ENCODE measurements at regions not wholly inside any gene's neighbourhood (a gene's known extent, or its start where the extent isn't known, plus 50 kb on each side); places are given as distances from the start of the nearest gene placed in this dataset.
"Not testable (repeated sequence)": the region's sequence is repeated elsewhere in the genome, so short reads cannot be mapped to it uniquely, and the experiment has no call there.

- DNase-seq, result no peak
Measured at GRCh38 chr14:40340708-40341107, 908.5 kb upstream of the FBXO33 start.

DNA sequence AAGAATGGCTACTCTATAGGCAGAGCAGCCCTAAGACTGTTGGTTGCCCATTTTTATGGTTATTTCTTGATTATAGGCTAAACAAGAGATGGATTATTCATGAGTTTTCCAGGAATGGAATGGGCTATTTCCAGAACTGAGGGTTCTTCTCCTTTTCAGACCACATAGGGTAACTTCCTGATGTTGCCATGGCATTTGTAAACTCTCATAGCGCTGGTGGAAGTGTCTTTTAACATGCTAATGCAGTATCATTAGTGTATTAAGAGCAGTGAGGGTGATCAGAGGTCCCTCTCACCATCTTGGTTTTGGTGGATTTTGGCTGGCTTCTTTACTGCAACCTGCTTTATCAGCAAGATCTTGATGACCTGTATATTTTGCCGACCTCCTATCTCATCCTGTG, 904.6 kb upstream of the FBXO33 start:
- DNase-seq, result no peak

- not testable (repeated sequence) for DNase-seq
Measured at GRCh38 chr14:40326519-40326918, 894.3 kb upstream of the FBXO33 start.

- DNase-seq, result no peak
Measured at GRCh38 chr14:40318211-40318719, 886.0 kb upstream of the FBXO33 start.

DNA sequence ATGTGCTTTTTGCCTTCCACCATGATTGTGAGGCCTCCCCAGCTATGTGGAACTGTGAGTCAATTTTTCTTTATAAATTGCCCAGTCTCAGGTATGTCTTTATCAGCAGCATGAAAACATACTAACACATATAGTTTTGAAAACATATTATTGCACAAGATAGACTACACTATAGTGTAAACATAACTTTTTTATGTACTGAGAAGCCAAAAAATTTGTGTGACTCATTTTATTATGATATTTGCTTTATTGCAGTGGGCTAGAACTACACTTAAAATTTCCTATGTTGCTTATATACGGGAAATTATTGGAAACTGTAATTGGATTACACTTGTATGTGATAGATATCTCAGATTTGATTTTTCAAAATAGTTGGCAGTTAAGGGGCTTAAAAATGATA, 885.5 kb upstream of the FBXO33 start:
- DNase-seq, result no peak

- no peak for DNase-seq
Measured at GRCh38 chr14:40312296-40312695, 880.1 kb upstream of the FBXO33 start.

DNA sequence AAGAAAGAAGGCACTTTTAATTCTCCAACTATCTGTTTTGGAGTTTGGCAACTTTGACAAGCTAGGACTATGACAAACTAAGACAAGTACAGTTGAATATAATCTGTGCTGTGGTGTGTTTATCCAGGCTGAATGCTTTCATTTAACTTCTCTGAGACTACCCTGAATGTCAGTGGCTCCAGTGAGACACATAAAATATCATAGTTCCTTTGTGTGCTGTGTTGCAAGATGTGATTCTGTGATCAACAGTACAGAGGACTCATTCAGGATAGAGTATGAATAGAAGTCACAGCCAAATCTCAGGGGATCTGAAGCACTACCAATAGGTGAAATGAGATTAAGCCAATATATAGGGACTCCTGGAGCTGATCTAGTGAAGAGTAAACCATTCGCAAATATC, 876.9 kb upstream of the FBXO33 start:
- no peak for DNase-seq

DNA sequence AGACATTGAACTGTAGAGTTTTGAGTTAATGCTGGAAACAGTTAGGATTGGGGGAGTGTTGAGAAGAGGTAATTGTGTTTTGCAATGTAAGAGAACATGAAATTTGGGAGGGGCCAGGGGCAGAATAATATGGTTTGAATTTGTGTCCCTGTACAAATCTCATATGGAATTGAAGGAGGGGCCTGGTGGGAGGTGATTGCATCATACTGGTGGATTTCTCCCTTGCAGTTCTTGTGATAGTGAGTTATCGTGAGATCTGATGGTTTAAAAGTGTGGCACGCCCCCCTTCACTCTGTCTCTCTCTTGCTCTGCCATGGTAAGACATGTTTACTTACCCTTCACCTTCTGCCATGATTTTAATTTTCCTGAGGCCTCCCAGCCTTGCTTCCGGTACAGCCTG, 876.0 kb upstream of the FBXO33 start:
- DNase-seq, result no peak

DNA sequence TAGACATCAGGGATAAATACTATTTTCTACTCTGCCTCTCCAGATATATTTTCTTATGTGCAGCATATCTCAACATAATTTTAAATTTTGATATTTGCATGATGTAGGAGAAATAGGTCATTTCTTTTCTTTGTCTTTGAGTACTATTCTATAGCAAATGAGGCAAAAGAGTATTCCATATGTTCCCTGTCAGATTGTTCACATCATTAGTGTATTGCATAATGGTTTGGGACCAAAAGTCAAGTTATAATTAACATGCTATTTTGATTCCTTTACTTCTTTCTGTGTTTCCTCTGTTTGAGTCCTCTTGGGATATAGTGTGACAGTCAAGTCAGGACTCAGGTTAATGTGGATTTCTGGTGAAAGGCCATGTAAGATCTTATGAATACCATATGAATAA, 864.6 kb upstream of the FBXO33 start:
- DNase-seq, result no peak

GRCh38 chr14:40292664-40293063, 860.4 kb upstream of the FBXO33 start:
- no peak for DNase-seq

- no peak for DNase-seq
Measured at GRCh38 chr14:40282196-40282595, 850.0 kb upstream of the FBXO33 start.

- no peak for DNase-seq
Measured at GRCh38 chr14:40280652-40281051, 848.4 kb upstream of the FBXO33 start.

- DNase-seq, result no peak
Measured at GRCh38 chr14:40273417-40273816, 841.2 kb upstream of the FBXO33 start.

GRCh38 chr14:40271480-40271879, 839.2 kb upstream of the FBXO33 start:
- no peak for DNase-seq

DNA sequence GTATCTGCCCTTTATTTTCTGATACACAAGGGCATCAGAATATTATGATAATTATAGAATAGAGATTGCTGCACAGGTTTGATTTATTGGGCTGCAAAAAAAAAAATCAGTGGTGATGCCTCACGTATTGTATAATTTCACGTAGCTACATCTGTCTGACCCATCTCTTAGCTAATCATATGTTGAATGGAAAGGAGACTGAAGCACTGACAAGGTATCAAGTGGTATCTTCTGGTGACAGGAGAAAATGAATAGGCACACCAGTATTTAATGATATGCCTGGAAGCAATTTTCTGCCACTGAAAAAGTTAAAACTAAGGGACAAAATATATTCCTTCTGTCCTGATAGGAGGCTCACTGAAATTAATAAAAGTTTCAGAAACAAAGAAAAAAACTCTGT, 837.2 kb upstream of the FBXO33 start:
- no peak for DNase-seq

DNA sequence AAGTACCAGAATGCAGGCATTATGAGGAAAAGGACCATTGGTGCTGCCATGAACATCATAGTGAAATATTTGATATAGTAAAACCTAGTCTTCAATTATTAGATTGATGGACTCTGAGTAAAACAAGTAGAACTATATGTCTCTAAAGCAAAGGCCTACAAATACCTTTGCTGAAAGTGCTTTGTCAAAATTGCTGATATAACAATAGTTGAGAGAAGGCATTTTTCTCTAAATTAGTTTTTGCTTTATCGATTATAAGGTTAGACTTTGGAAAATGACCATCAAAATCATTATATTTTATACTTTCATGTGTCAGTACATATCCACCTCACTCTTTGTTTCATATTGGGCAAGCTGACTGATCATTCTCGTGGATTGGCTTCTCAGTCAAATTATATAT, 836.0 kb upstream of the FBXO33 start:
- DNase-seq, result no peak

- no peak for DNase-seq
Measured at GRCh38 chr14:40265096-40265495, 832.9 kb upstream of the FBXO33 start.

DNA sequence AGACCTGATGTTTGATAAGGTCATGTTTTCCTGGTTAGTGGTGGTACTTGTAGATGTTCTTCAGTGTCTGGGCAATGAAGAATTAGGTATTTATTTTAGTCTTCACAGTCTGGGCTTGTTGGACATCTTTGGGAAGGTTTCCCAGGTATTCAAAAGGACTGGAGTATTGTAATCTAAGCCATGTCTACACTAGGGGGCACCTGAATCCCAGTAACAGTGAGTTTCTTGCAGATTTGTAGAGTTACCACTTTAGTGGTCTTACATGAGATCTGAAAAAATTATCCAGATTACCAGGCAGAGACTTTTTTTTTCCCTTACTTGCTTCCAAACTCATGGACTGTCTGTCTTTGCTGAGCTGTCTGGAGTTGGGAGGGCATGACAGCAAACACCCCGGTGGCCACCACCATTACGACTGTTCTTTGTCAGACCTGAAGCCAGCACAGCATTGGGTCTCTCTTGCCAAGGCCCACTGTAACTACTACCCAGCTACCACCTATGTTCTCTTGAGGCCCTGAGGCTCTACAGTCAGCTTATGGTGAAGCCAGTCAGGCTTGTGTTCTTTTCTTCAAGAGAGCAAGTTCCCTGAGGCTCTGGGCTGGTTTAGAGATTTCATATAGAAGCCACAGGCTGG, 820.7 kb upstream of the FBXO33 start:
- DNase-seq, result no peak

DNA sequence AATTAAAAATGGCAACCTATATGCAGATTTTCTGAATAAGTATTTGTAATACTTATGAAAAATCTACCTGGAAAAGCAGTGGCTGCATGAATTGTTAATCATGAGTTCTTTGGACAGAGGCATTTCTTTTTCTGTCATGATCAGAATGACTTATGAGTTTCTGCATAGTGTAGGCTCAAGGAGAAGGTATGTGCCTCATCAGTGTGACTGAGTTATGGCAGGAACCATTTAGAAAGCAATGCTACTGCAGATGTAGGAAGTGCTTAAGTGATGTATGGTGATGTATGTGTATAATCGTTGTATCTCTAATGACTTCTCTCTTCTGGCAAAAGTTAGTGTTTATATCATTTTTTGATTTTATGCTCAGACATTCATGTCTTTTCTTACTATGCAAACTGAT, 816.4 kb upstream of the FBXO33 start:
- DNase-seq, result no peak

GRCh38 chr14:40240245-40240859, 808.1 kb upstream of the FBXO33 start:
- DNase-seq, result no peak

DNA sequence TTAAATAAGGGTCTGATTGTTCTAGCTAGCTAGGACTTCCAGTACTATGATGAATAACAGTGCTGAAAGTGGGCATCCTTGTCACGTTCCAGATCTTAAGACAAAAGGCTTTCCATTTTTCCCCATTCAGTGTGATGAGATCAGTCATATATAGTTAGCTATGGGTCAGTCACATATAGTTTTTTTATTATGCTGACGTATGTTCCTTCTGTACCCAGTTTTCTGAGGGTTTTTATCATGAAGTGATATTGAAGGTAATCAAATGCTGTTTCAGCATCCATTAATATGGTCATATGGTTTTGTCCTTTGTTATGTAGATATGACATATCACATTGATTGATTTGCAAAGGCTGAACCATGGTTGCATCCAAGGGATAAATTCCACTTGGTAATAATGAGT, 800.1 kb upstream of the FBXO33 start:
- DNase-seq, result no peak

- DNase-seq, result no peak
Measured at GRCh38 chr14:40229676-40230075, 797.4 kb upstream of the FBXO33 start.

- no peak for DNase-seq
Measured at GRCh38 chr14:40222996-40223395, 790.8 kb upstream of the FBXO33 start.

DNA sequence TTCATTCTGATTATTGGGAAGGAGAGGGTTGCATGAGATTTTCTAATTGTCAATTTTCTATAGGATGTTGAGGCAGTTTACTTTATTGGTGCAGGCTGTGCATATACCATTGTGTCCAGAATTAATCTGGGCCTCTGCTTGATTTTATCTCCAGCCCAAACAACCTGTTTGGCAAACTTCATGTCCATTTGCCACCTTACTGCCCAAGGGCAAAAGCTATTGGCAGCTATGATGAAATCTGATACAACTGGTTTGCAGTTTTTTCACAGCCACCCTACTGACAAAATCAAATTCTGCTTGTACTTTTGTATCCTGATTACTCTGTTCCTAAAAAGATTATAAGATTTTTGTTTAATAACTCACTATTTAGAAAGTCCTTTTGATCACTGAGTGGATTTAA, 789.2 kb upstream of the FBXO33 start:
- no peak for DNase-seq

DNA sequence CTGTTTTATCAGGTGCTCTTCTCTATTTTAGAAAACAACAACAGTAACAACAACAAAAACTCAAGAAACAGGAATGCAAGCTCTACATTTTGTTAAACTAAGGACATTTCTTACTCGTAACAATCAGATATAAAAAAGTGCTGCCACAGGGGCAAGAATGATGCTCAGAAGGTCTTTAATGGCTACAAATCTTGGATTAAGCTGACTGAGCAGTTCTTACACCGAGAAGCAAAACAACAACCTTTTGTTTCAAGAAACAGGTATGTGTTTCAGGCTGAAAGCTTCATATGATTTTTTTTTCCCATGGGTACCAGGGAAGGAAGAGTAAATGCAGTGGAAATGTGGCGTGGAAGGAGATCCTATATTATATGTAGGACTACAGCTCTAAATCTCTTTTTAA, 786.8 kb upstream of the FBXO33 start:
- DNase-seq, result no peak
